ENCODE measurements at regions not wholly inside any gene's neighbourhood (a gene's known extent, or its start where the extent isn't known, plus 50 kb on each side); places are given as distances from the start of the nearest gene placed in this dataset.

DNA sequence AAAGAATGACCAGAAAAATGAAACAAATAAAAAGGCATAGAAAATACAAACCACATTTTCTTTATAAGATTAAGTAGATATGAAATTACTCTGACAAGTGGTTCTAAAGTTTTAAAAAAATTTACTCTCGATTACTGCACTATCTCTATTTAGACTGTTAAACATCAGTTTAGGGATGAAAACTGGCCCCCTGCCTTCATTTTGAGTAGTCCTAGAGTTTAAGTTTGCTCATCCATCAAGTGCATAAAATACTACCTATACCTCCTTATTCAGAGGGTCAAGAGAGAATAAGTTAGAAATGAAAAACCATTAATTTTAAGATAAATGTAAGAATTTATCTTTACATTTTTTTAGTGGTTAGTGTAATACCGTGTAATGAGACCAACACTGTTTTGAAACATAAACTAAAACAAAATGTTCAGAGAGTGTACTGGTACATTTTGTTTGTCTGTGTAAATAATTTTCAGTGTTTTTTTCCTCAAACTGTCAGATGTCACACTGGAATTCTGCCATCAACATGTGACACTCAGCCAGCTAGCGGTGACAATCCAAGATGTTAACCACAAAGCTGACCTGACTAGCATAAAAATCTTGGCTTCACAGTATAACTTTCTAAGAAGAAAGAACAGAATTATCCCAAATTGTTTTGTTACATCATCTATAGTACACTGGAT, 184.8 kb upstream of the PCDH20 start:
- TF ChIP-seq SUZ12 (IDR thresholded peaks at IDR 0.05; ENCODE audit: extremely low read depth, insufficient read depth, insufficient read length) (no peak), ZNF274 (IDR thresholded peaks at IDR 0.05; ENCODE audit: low read depth, low read length) (no peak), YY1 (IDR thresholded peaks at IDR 0.05; ENCODE audit: insufficient read depth, insufficient read length) (no peak)
